DLD1 (cell line): ENCODE measurements at regions not wholly inside any gene's neighbourhood (a gene's known extent, or its start where the extent isn't known, plus 50 kb on each side); places are given as distances from the start of the nearest gene placed in this dataset.

Experiments
- in situ Hi-C: cut with HindIII; loops from 2 replicates; pipeline ENCODE4 v1.10.0; 2017; ENCODE audit warnings: low sequenced_read_pairs

GRCh38 chr12:115449526-115449925 lies 765.6 kb upstream of the TBX3 start:
- in situ Hi-C loops: no loop called here

GRCh38 chr12:115444346-115444745 lies 760.4 kb upstream of the TBX3 start:
- in situ Hi-C loops: no loop called here

GRCh38 chr12:115443351-115443938 lies 759.5 kb upstream of the TBX3 start:
- in situ Hi-C loops: no loop called here

- in situ Hi-C loops: no loop called here
Observed at GRCh38 chr12:115440438-115440837, 756.5 kb upstream of the TBX3 start.

GRCh38 chr12:115439008-115439601 lies 755.1 kb upstream of the TBX3 start:
- in situ Hi-C loops: no loop called here

GRCh38 chr12:115438314-115438713 lies 754.3 kb upstream of the TBX3 start:
- in situ Hi-C loops: no loop called here

GRCh38 chr12:115437061-115437567 lies 753.1 kb upstream of the TBX3 start:
- in situ Hi-C loops: no loop called here

- in situ Hi-C loops: no loop called here
Observed at GRCh38 chr12:115433014-115433634, 749.1 kb upstream of the TBX3 start.

GRCh38 chr12:115430636-115431035 lies 746.7 kb upstream of the TBX3 start:
- in situ Hi-C loops: no loop called here

GRCh38 chr12:115426732-115427131 lies 742.8 kb upstream of the TBX3 start:
- in situ Hi-C loops: no loop called here

GRCh38 chr12:115424003-115424402 lies 740.0 kb upstream of the TBX3 start:
- in situ Hi-C loops: no loop called here

- in situ Hi-C loops: no loop called here
Observed at GRCh38 chr12:115423546-115423987, 739.6 kb upstream of the TBX3 start.

GRCh38 chr12:115422845-115423545 lies 739.0 kb upstream of the TBX3 start:
- in situ Hi-C loops: no loop called here

GRCh38 chr12:115421796-115422709 lies 738.1 kb upstream of the TBX3 start:
- in situ Hi-C loops: no loop called here

GRCh38 chr12:115421350-115421749 lies 737.4 kb upstream of the TBX3 start:
- in situ Hi-C loops: no loop called here

GRCh38 chr12:115419145-115419646 lies 735.2 kb upstream of the TBX3 start:
- in situ Hi-C loops: no loop called here

GRCh38 chr12:115417610-115418009 lies 733.6 kb upstream of the TBX3 start:
- in situ Hi-C loops: no loop called here

- in situ Hi-C loops: no loop called here
Observed at GRCh38 chr12:115416869-115417268, 732.9 kb upstream of the TBX3 start.

GRCh38 chr12:115413626-115414025 lies 729.7 kb upstream of the TBX3 start:
- in situ Hi-C loops: no loop called here

GRCh38 chr12:115412831-115413230 lies 728.9 kb upstream of the TBX3 start:
- in situ Hi-C loops: no loop called here
